ENCODE measurements at regions not wholly inside any gene's neighbourhood (a gene's known extent, or its start where the extent isn't known, plus 50 kb on each side); places are given as distances from the start of the nearest gene placed in this dataset.

DNA sequence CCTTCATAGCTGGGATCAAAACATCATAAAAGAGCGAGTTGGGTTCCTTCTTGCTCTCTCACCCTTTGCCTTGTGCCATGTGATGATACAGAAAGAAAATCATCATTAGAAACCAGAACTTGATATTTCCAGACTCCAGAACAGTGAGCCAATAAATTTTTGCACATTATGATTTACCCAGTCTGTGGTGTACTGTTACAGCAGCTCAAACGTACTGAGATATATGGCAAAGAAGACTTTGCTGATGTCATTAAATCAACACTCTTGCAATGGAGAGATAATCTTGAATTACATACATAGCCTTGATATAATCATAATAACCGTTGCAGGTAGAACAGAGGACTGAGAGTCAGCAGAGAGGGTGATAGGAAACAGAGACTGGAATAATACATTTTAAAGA lies 1271.6 kb downstream of the CDH12 start:
- TF ChIP-seq, protein P1, sequence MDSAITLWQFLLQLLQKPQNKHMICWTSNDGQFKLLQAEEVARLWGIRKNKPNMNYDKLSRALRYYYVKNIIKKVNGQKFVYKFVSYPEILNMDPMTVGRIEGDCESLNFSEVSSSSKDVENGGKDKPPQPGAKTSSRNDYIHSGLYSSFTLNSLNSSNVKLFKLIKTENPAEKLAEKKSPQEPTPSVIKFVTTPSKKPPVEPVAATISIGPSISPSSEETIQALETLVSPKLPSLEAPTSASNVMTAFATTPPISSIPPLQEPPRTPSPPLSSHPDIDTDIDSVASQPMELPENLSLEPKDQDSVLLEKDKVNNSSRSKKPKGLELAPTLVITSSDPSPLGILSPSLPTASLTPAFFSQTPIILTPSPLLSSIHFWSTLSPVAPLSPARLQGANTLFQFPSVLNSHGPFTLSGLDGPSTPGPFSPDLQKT (IDR thresholded peaks at IDR 0.05; ENCODE audit: borderline replicate concordance, low read depth, low read length), result no peak
- TF ChIP-seq ZNF37A (tag by site-specific recombination; IDR thresholded peaks at IDR 0.05), result no peak
